Mesenchymal stem cell (in vitro differentiated cells and primary cell): ENCODE measurements at regions not wholly inside any gene's neighbourhood (a gene's known extent, or its start where the extent isn't known, plus 50 kb on each side); places are given as distances from the start of the nearest gene placed in this dataset.

ENCODE experiments used
- DNase-seq: peaks from one replicate; pipeline ENCODE4 v3.0.0-alpha.2; 2013
- H2AFZ ChIP-seq: one replicate; pipeline ENCODE4 v1.6.1; 2013; ENCODE audit warnings: low read depth, mild to moderate bottlenecking, control low read depth, inconsistent platforms, low read length, moderate library complexity
- H2AK5ac ChIP-seq: 2 replicates; pipeline ENCODE4 v1.6.1; 2013; ENCODE audit warnings: low read length, moderate library complexity, mild to moderate bottlenecking, inconsistent platforms; ENCODE audit not compliant: severe bottlenecking
- H2BK120ac ChIP-seq: one replicate; pipeline ENCODE4 v1.6.1; 2013; ENCODE audit warnings: low read depth, mild to moderate bottlenecking, inconsistent platforms, low read length, moderate library complexity
- H2BK12ac ChIP-seq, 2 experiments: one replicate each; pipeline ENCODE4 v1.6.1; 2013; ENCODE audit warnings: inconsistent platforms in 2 of 2, low read length in 2 of 2, mild to moderate bottlenecking in 2 of 2, moderate library complexity in 2 of 2, control low read depth in 1 of 2
- H2BK15ac ChIP-seq: one replicate; pipeline ENCODE4 v1.6.1; 2013; ENCODE audit warnings: mild to moderate bottlenecking, low read depth, inconsistent platforms; ENCODE audit not compliant: poor library complexity, severe bottlenecking
- H2BK5ac ChIP-seq: 2 replicates; pipeline ENCODE4 v1.6.1; 2013; ENCODE audit warnings: low read depth, mild to moderate bottlenecking, low read length, control low read depth, inconsistent platforms; ENCODE audit not compliant: poor library complexity, severe bottlenecking
- H3K14ac ChIP-seq, 2 experiments: one replicate each; pipeline ENCODE4 v1.6.1; 2013; ENCODE audit warnings: inconsistent platforms in 2 of 2, low read length in 2 of 2, control low read depth in 1 of 2, mild to moderate bottlenecking in 1 of 2, moderate library complexity in 1 of 2
- H3K18ac ChIP-seq, 2 experiments: one replicate each; pipeline ENCODE4 v1.6.1; 2013; ENCODE audit warnings: inconsistent platforms in 2 of 2, low read length in 2 of 2, control low read depth in 1 of 2, low read depth in 1 of 2, mild to moderate bottlenecking in 1 of 2
- H3K23ac ChIP-seq, 2 experiments: one replicate each; pipeline ENCODE4 v1.6.1; 2013; ENCODE audit warnings: inconsistent platforms in 2 of 2, low read length in 2 of 2, mild to moderate bottlenecking in 2 of 2, moderate library complexity in 2 of 2, control low read depth in 1 of 2
- H3K27ac ChIP-seq: 2 replicates; pipeline ENCODE4 v1.5.1; 2013; ENCODE audit warnings: mild to moderate bottlenecking, moderate library complexity, low read length, control low read depth, inconsistent platforms; ENCODE audit not compliant: poor library complexity, severe bottlenecking
- H3K27me3 ChIP-seq, 2 experiments: 2 replicates each; pipeline versions ENCODE4 v1.6.1 to v1.7.0; 2013; ENCODE audit warnings: low read length in 2 of 2, mild to moderate bottlenecking in 2 of 2, moderate library complexity in 2 of 2, control low read depth in 1 of 2, inconsistent platforms in 1 of 2; ENCODE audit not compliant: control insufficient read depth in 1 of 2, insufficient read depth in 1 of 2
- H3K36me3 ChIP-seq, 2 experiments: 2 replicates each; pipeline versions ENCODE4 v1.6.1 to v1.7.0; 2013; ENCODE audit warnings: low read length in 2 of 2, control low read depth in 1 of 2, inconsistent platforms in 1 of 2, low read depth in 1 of 2, mild to moderate bottlenecking in 1 of 2; ENCODE audit not compliant: insufficient read depth in 2 of 2, control insufficient read depth in 1 of 2
- H3K4ac ChIP-seq, 2 experiments: one replicate each; pipeline ENCODE4 v1.6.1; 2013; ENCODE audit warnings: inconsistent platforms in 2 of 2, low read length in 2 of 2, mild to moderate bottlenecking in 2 of 2, moderate library complexity in 2 of 2, control low read depth in 1 of 2, low read depth in 1 of 2
- H3K4me1 ChIP-seq: 2 replicates; pipeline ENCODE4 v1.6.1; 2013; ENCODE audit warnings: low read depth, low read length, control low read depth; ENCODE audit not compliant: control insufficient read depth, insufficient read depth
- H3K4me2 ChIP-seq: 2 replicates; pipeline ENCODE4 v1.6.1; 2013; ENCODE audit warnings: low read length, mild to moderate bottlenecking, inconsistent platforms; ENCODE audit not compliant: poor library complexity, severe bottlenecking
- H3K4me3 ChIP-seq, 2 experiments: 2 replicates each; pipeline versions ENCODE4 v1.5.1 to v1.7.0; 2013; ENCODE audit warnings: low read length in 2 of 2, mild to moderate bottlenecking in 2 of 2, control low read depth in 1 of 2, low read depth in 1 of 2; ENCODE audit not compliant: insufficient read depth in 1 of 2
- H3K79me1 ChIP-seq: replicated peaks from 2 replicates; pipeline ENCODE4 v1.6.1; 2013; ENCODE audit warnings: mild to moderate bottlenecking, control low read depth, low read length, inconsistent platforms; ENCODE audit not compliant: poor library complexity, severe bottlenecking
- H3K9ac ChIP-seq: 2 replicates; pipeline ENCODE4 v1.7.0; 2013; ENCODE audit warnings: mild to moderate bottlenecking, low read length, moderate library complexity
- H3K9me3 ChIP-seq: 2 replicates; pipeline ENCODE4 v1.7.0; 2013; ENCODE audit warnings: mild to moderate bottlenecking, low read length; ENCODE audit not compliant: control insufficient read depth
- H4K8ac ChIP-seq: one replicate; pipeline ENCODE4 v1.6.1; 2013; ENCODE audit warnings: inconsistent platforms, mild to moderate bottlenecking, low read length, moderate library complexity
- H4K91ac ChIP-seq: one replicate; pipeline ENCODE4 v1.6.1; 2013; ENCODE audit warnings: mild to moderate bottlenecking, low read length, inconsistent platforms
- WGBS: methylation state at CpG from one replicate; pipeline ENCODE4 v1.1.7; 2013; ENCODE audit warnings: mixed read lengths; 5-methylcytosine and 5-hydroxymethylcytosine counted together

DNA sequence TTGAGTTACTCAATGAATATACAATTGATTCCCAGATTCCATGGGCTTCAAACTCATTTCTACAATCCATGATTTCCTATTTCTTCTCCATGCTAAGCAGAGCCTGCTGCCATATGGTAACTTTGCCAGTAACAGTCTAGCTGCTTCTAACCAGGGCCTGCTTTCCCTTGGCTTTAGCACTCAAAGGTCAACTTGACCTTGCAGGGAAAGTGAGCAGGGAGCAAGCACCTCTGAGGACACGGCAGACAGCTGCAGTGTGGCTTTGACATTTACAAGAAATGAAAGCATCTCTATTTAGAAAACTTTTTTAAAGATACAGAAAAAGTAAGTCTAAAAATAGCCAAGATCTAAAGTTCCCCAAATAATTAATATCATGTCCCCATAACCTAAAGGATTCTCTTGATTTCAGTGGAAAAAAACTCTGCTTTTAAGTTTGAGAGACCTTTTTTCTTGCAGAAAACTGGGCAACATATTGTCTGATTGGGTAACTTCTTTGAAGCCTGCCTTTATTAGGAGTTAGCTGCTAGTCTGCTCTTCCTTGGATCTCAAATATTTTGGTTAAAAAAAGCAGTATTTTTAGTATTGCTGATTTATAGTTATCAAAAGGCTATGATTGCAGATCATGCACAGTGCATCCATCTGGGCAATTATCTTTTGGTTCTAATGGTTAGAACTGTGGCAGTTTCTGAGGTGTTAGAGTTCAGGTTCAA lies 257.9 kb downstream of the AHR start:
- Histone ChIP-seq H3K4me2 (peak overlapping the region; percentile 37), H3K36me3 (no peaks in the 10 kb centered on the region), H2BK12ac (peak overlapping the region; percentile 49 to 88), H2BK15ac (peak overlapping the region; percentile 63), H4K91ac (peak overlapping the region; percentile 95), H3K4me3 (no peak overlapping the region), H3K9ac (no peak overlapping the region), H3K18ac (peak overlapping the region; percentile 88 to 90), H3K14ac (peak overlapping the region in 1 of 2 experiments; percentile 84), H2BK120ac (no peak overlapping the region), H3K9me3 (no peaks in the 10 kb centered on the region), H3K4ac (peak overlapping the region in 1 of 2 experiments; percentile 99), H3K27ac (no peak overlapping the region), H3K4me1 (peaks cover 4% of the 10 kb centered on the region), H3K79me1 (peaks cover 22% of the 10 kb centered on the region), H3K27me3 (no peaks in the 10 kb centered on the region), H4K8ac (peak overlapping the region; percentile 91), H2BK5ac (no peak overlapping the region), H2AK5ac (peak overlapping the region; percentile 76), H3K23ac (no peak overlapping the region), H2AFZ (no peak overlapping the region)
- no CpG with 5 or more reads among the region's 1 CpG for WGBS
- peak; percentile 47 for DNase-seq

DNA sequence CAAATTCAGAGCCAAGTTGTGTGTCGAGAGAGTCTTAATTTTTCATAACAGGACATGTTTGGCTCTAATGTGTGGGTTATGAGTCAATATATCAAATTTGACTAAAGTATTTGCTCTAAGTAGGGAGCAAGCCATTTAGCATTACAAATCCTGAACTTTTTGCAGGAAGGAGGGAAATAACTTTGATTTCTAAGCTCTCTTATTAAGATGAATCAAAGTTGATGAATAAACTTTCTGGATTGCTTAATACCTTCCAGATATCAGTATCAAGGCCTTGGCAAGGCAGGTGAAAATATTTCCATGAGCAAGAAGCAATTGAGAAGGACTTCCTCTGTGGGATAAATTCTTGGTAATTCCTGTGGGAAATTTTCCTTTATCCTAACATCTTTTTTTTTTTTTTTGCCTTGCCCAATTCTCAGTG lies 258.8 kb downstream of the AHR start:
- Histone ChIP-seq H3K23ac (no peak overlapping the region), H4K8ac (no peak overlapping the region), H3K14ac (no peak overlapping the region), H3K4me2 (no peak overlapping the region), H3K36me3 (no peaks in the 10 kb centered on the region), H2BK120ac (no peak overlapping the region), H2AFZ (no peak overlapping the region), H3K4ac (no peak overlapping the region), H3K27me3 (no peaks in the 10 kb centered on the region), H3K27ac (peak overlapping the region; percentile 92), H2AK5ac (no peak overlapping the region), H3K4me3 (no peak overlapping the region), H2BK15ac (no peak overlapping the region), H2BK12ac (no peak overlapping the region), H3K9ac (no peak overlapping the region), H3K79me1 (peaks cover 20% of the 10 kb centered on the region), H2BK5ac (no peak overlapping the region), H3K18ac (no peak overlapping the region), H3K9me3 (no peaks in the 10 kb centered on the region), H3K4me1 (peaks cover 4% of the 10 kb centered on the region), H4K91ac (no peak overlapping the region)
- no peak for DNase-seq
- 40% methylated on average over 1 of the region's 1 CpG for WGBS

GRCh38 chr7:17558135-17558534 lies 259.7 kb downstream of the AHR start:
- no peak for DNase-seq
- Histone ChIP-seq H3K18ac (no peak overlapping the region), H3K4ac (no peak overlapping the region), H3K23ac (no peak overlapping the region), H2BK120ac (no peak overlapping the region), H3K4me2 (peak overlapping the region; percentile 38), H2BK5ac (peak overlapping the region; percentile 15), H3K4me1 (peaks cover 4% of the 10 kb centered on the region), H3K27me3 (no peaks in the 10 kb centered on the region), H3K79me1 (peaks cover 17% of the 10 kb centered on the region), H2AFZ (no peak overlapping the region), H4K91ac (no peak overlapping the region), H3K36me3 (no peaks in the 10 kb centered on the region), H2BK15ac (no peak overlapping the region), H3K4me3 (no peak overlapping the region), H3K27ac (peak overlapping the region; percentile 92), H3K9me3 (peaks cover 3% of the 10 kb centered on the region), H3K9ac (no peak overlapping the region), H2AK5ac (no peak overlapping the region), H4K8ac (no peak overlapping the region), H3K14ac (no peak overlapping the region), H2BK12ac (no peak overlapping the region)
- 33% methylated on average over 1 of the region's 4 CpGs for WGBS

GRCh38 chr7:17558558-17559332 lies 260.3 kb downstream of the AHR start:
- peak overlapping the region; percentile 94 for H3K27ac ChIP-seq
- peaks cover 17% of the 10 kb centered on the region for H3K79me1 ChIP-seq
- H3K4ac ChIP-seq = peak overlapping the region in 1 of 2 experiments; percentile 61
- no peaks in the 10 kb centered on the region for H3K27me3 ChIP-seq
- H3K9me3 ChIP-seq = peaks cover 3% of the 10 kb centered on the region
- H4K8ac ChIP-seq = no peak overlapping the region
- peak; percentile 69 for DNase-seq
- H3K9ac ChIP-seq = no peak overlapping the region
- no peak overlapping the region for H2BK15ac ChIP-seq
- no peak overlapping the region for H3K4me3 ChIP-seq
- peaks cover 4% of the 10 kb centered on the region for H3K4me1 ChIP-seq
- no peak overlapping the region for H3K14ac ChIP-seq
- peak overlapping the region; percentile 79 for H3K4me2 ChIP-seq
- no peak overlapping the region for H2BK120ac ChIP-seq
- H2BK12ac ChIP-seq = no peak overlapping the region
- no peak overlapping the region for H2AFZ ChIP-seq
- peak overlapping the region; percentile 94 for H2BK5ac ChIP-seq
- peak overlapping the region; percentile 46 to 48 for H3K18ac ChIP-seq
- H3K23ac ChIP-seq = no peak overlapping the region
- H3K36me3 ChIP-seq = no peaks in the 10 kb centered on the region
- no peak overlapping the region for H4K91ac ChIP-seq
- H2AK5ac ChIP-seq = no peak overlapping the region
- 18% methylated on average over 2 of the region's 4 CpGs for WGBS
